ENCODE measurements at regions not wholly inside any gene's neighbourhood (a gene's known extent, or its start where the extent isn't known, plus 50 kb on each side); places are given as distances from the start of the nearest gene placed in this dataset.

DNA sequence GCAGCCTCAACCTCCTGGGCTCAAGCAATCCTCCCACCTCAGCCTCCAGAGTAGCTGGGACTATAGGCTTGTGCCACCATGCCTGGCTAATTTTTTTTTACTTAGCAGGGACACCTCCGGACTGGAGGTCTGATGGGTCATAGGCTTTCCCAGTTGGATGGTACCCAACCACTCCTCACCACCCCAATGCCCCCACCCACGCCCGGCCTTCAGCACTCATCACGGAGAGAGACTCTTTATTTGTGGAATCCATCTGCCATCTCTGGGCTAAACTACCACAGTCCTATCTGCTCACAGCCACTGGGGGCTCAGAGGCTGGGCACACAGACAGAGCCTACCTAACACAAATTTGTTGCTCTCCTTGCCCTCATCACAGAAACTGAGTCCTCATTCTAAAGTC is 58.3 kb upstream of the STXBP1 start:
- TF ChIP-seq POLR2AphosphoS5 (IDR thresholded peaks at IDR 0.05) (no peak), POLR2A (IDR thresholded peaks at IDR 0.05) (no peak)
- TF ChIP-seq, protein P1, sequence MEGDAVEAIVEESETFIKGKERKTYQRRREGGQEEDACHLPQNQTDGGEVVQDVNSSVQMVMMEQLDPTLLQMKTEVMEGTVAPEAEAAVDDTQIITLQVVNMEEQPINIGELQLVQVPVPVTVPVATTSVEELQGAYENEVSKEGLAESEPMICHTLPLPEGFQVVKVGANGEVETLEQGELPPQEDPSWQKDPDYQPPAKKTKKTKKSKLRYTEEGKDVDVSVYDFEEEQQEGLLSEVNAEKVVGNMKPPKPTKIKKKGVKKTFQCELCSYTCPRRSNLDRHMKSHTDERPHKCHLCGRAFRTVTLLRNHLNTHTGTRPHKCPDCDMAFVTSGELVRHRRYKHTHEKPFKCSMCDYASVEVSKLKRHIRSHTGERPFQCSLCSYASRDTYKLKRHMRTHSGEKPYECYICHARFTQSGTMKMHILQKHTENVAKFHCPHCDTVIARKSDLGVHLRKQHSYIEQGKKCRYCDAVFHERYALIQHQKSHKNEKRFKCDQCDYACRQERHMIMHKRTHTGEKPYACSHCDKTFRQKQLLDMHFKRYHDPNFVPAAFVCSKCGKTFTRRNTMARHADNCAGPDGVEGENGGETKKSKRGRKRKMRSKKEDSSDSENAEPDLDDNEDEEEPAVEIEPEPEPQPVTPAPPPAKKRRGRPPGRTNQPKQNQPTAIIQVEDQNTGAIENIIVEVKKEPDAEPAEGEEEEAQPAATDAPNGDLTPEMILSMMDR (IDR thresholded peaks at IDR 0.05), result no peak
- no peaks in the 10 kb centered on the region for H3K9me3 ChIP-seq
- H3K36me3 ChIP-seq, result no peaks in the 10 kb centered on the region
- H3K4me3 ChIP-seq, result no peak overlapping the region
- H3K27me3 ChIP-seq (replicated peaks; ENCODE audit: insufficient read depth), result no peaks in the 10 kb centered on the region
- no peak for DNase-seq (ENCODE audit: low spot score)
- peak overlapping the region in 1 of 2 donors; percentile 23 for H3K27ac ChIP-seq
- peaks cover 33% of the 10 kb centered on the region for H3K4me1 ChIP-seq (replicated peaks)
- intact Hi-C loops (cut with DNase I), result no loop called here
- WGBS, result 81% methylated on average over 4 of the region's 4 CpGs

DNA sequence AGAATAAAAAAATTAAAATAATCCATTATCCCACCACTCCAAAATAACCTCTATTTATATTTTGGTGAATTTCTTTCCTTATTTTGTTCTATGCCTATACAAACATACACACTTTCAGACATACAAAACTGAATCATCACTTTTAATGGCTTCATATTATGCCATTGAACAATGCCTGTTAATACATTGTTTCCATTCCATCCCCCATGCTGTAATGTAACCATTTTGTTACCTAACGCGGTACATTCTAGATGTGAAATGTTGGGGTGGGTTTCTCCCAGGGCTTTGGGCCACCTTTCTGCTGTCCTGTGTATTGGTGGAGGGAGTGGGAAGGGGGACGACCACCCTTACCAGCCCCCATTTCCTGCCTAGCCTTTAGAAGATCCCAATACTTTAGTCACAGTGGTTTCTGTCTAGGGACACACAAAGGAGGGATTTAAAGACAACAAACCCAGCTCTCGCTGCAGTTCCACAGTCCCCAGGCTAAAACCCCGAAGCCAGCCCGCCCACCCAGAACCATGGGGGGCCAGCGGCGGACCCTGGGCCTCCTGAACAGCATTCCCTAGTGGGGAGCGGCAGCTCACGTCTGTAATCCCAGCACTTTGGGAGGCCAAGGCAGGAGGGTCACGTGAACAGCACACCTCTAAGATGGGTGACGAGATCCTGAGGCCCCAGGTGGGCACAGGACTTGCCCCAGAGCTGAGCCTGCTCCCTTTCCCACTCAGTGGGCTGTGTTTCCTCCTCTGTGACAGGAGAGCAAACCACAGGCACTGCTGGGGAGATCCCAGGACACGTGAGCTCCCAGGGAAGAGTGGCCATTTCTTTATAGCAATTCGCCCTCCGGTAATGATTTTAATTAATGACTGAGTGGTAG is 56.9 kb upstream of the STXBP1 start:
- Histone ChIP-seq H3K27me3 (replicated peaks; ENCODE audit: insufficient read depth) (no peaks in the 10 kb centered on the region), H3K9me3 (no peaks in the 10 kb centered on the region), H3K4me1 (replicated peaks) (peaks cover 41% of the 10 kb centered on the region), H3K27ac (peak overlapping the region; percentile 67 to 69), H3K4me3 (no peak overlapping the region), H3K36me3 (no peaks in the 10 kb centered on the region)
- 58% methylated on average over 15 of the region's 15 CpGs for WGBS
- TF ChIP-seq POLR2AphosphoS5 (IDR thresholded peaks at IDR 0.05) (no peak), POLR2A (IDR thresholded peaks at IDR 0.05) (no peak)
- TF ChIP-seq, protein P1 (IDR thresholded peaks at IDR 0.05), result no peak
- intact Hi-C loops (cut with DNase I), result no loop called here
- DNase-seq (ENCODE audit: low spot score), result no peak

DNA sequence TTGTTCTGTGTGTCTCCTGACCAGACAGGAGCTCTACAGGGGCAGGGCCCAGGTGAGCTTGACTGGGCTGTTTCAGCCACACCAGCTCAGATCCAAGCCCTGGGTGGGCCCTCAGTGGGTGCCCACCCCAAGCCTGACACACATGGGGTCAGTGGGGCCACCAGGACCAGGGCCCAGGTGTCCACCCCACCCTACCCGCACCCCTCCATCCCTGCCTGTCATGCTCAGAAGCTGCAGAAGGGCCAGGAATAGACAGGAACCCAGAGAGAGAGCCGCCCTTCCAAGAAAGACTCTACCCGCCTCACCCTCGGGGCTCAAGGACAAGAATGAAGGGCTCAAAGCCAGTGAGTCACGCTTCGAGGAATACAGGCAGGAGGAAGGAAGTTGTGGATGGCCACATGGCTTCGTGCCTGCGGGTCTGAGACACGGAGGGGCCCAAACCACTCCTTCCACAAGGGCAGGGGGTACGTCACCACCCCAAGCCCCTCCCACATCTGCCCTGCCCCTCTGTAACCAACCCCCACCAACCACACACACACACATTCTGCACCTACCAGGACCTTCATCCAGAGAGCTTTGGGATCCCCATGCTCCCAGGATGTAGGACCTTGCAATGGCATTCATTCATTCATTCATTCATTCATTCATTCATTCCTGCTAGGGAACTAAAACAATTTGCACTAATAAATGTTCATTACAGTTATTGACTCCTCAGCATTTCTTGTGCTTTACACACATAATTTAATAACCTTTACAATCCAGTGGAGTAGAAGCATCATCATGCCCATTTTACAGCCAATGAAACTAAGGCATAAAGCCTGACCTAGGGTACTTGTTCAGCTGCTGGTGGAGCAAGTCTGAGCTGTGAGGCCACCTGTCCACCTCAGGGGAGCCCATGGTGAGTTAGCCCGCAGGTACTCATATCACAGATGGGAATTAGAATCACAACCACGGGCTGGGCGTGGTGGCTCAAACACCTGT is 55.9 kb upstream of the STXBP1 start:
- 33% methylated on average over 13 of the region's 13 CpGs for WGBS
- Histone ChIP-seq H3K36me3 (no peaks in the 10 kb centered on the region), H3K9me3 (no peaks in the 10 kb centered on the region), H3K27me3 (replicated peaks; ENCODE audit: insufficient read depth) (no peaks in the 10 kb centered on the region), H3K27ac (peak overlapping the region; percentile 67 to 77), H3K4me1 (replicated peaks) (peaks cover 44% of the 10 kb centered on the region), H3K4me3 (no peak overlapping the region)
- peak; percentile 77 for DNase-seq (ENCODE audit: low spot score)
- intact Hi-C loops (cut with DNase I), result no loop called here
- TF ChIP-seq POLR2A (IDR thresholded peaks at IDR 0.05), result no peak
- TF ChIP-seq, protein P1 (IDR thresholded peaks at IDR 0.05), result no peak
- TF ChIP-seq POLR2AphosphoS5 (IDR thresholded peaks at IDR 0.05), result peak; percentile 76

GRCh38 chr9:127556871-127557270 is 55.2 kb upstream of the STXBP1 start:
- Histone ChIP-seq H3K27me3 (replicated peaks; ENCODE audit: insufficient read depth) (no peaks in the 10 kb centered on the region), H3K36me3 (no peaks in the 10 kb centered on the region), H3K9me3 (no peaks in the 10 kb centered on the region), H3K4me3 (no peak overlapping the region), H3K4me1 (replicated peaks) (peaks cover 50% of the 10 kb centered on the region), H3K27ac (peak overlapping the region; percentile 76 to 77)
- TF ChIP-seq POLR2A (IDR thresholded peaks at IDR 0.05) (no peak), POLR2AphosphoS5 (IDR thresholded peaks at IDR 0.05) (no peak)
- TF ChIP-seq, protein P1 (IDR thresholded peaks at IDR 0.05), result no peak
- 75% methylated on average over 4 of the region's 4 CpGs for WGBS
- no peak for DNase-seq (ENCODE audit: low spot score)
- intact Hi-C loops (cut with DNase I), result no loop called here

All from prostate gland (tissue), 2 donors.